IMR-90 (cell line): ENCODE measurements at regions not wholly inside any gene's neighbourhood (a gene's known extent, or its start where the extent isn't known, plus 50 kb on each side); places are given as distances from the start of the nearest gene placed in this dataset.

ENCODE experiments used
- SMC3 ChIP-seq: fragments of 150-350 bp; IDR thresholded peaks from 2 replicates; pipeline ENCODE4 v1.6.1; 2016; ENCODE audit warnings: low read depth, mild to moderate bottlenecking, antibody characterized with exemption, low read length, moderate library complexity
- TF ChIP-seq, protein P1 (sequence below): conservative IDR thresholded peaks from 2 replicates; pipeline ENCODE4 v1.5.1; 2012; ENCODE audit warnings: mild to moderate bottlenecking, low read depth, low read length, improper control_type of control experiment

DNA sequence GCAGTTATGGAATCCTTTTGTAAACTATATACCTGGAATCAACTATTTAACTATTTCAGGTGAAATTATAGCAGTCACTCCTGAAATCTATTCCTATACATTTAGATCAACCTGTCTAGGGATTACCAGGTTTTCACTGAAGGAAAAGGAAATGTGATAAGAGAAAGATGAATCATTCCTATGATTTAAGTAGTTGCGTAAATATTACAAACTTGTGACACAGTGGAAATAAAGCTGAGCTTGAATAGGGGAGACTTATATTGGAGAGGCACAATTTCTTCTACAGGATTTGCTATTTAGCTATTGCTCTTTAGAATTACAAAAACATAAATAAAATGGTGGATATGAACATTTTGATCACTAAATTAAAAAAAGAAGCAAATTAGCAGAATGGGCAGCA lies 284.1 kb upstream of the EPHA5 start:
- TF ChIP-seq SMC3 = no peak
- TF ChIP-seq, protein P1, sequence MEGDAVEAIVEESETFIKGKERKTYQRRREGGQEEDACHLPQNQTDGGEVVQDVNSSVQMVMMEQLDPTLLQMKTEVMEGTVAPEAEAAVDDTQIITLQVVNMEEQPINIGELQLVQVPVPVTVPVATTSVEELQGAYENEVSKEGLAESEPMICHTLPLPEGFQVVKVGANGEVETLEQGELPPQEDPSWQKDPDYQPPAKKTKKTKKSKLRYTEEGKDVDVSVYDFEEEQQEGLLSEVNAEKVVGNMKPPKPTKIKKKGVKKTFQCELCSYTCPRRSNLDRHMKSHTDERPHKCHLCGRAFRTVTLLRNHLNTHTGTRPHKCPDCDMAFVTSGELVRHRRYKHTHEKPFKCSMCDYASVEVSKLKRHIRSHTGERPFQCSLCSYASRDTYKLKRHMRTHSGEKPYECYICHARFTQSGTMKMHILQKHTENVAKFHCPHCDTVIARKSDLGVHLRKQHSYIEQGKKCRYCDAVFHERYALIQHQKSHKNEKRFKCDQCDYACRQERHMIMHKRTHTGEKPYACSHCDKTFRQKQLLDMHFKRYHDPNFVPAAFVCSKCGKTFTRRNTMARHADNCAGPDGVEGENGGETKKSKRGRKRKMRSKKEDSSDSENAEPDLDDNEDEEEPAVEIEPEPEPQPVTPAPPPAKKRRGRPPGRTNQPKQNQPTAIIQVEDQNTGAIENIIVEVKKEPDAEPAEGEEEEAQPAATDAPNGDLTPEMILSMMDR = no peak
